ENCODE measurements at regions not wholly inside any gene's neighbourhood (a gene's known extent, or its start where the extent isn't known, plus 50 kb on each side); places are given as distances from the start of the nearest gene placed in this dataset.
A peak's percentile ranks its signal among the peaks of the same experiment; 100 is the strongest.

DNA sequence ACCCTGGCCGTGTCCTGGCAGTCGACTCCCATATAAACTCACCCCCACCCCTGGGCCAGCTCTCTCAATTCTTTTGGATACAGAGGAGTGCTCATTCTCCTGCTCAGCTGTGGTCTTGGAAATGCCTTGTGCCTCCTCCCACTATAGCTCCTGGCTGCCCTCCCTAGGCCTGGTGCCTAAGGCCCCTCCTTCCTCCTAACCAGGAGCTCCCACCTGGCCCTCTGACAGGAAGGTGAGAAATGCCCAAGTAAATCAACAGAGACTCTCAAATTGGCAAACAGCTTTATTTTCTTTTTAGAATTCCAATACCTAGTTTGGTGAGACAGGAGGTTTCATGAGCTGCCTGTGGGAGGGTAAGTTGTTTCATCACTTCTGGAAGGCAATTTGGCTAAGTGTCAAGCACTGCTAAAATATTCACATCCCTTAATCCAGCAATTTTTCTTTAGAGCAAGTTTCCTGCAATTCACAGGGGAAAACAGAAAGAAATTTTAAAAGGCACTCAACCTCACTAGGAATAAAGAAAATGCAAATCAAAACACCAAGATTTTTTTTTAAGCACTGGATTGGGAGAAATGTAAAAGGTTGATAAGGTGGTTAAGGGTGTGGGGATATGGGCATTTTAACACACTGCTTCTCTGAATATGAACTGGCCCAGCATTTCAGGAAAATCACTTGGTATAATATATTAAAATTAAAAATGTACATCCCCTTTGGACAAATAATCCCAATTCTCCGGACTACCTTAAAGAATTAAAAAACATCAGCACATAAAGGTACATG, 209.7 kb upstream of the ARHGAP20 start:
- DNase-seq (ENCODE audit: unreplicated experiment) = peak; percentile 72
- BruUV-seq (replicated peaks) = no TSS peak
- H3K4me1 Mint-ChIP-seq (ENCODE audit: insufficient read depth, unreplicated experiment) = peaks cover 5% of the 10 kb centered on the region
- H3K27me3 Mint-ChIP-seq (ENCODE audit: insufficient read depth, unreplicated experiment) = peaks cover 73% of the 10 kb centered on the region
- TF ChIP-seq, protein P1, sequence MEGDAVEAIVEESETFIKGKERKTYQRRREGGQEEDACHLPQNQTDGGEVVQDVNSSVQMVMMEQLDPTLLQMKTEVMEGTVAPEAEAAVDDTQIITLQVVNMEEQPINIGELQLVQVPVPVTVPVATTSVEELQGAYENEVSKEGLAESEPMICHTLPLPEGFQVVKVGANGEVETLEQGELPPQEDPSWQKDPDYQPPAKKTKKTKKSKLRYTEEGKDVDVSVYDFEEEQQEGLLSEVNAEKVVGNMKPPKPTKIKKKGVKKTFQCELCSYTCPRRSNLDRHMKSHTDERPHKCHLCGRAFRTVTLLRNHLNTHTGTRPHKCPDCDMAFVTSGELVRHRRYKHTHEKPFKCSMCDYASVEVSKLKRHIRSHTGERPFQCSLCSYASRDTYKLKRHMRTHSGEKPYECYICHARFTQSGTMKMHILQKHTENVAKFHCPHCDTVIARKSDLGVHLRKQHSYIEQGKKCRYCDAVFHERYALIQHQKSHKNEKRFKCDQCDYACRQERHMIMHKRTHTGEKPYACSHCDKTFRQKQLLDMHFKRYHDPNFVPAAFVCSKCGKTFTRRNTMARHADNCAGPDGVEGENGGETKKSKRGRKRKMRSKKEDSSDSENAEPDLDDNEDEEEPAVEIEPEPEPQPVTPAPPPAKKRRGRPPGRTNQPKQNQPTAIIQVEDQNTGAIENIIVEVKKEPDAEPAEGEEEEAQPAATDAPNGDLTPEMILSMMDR (IDR thresholded peaks at IDR 0.05; ENCODE audit: unreplicated experiment) = no peak
- H3K36me3 Mint-ChIP-seq (ENCODE audit: insufficient read depth, unreplicated experiment) = peaks cover 11% of the 10 kb centered on the region
- no peak overlapping the region for H3K27ac Mint-ChIP-seq (ENCODE audit: low read depth, unreplicated experiment)
- intact Hi-C loops (cut with micrococcal nuclease) = no loop called here
- H3K9me3 Mint-ChIP-seq (ENCODE audit: unreplicated experiment) = no peaks in the 10 kb centered on the region
- no peak overlapping the region for H3K4me3 Mint-ChIP-seq (ENCODE audit: unreplicated experiment)
- ChIA-PET CTCF (no interaction called here), POLR2A (interaction anchor here (0.9 kb wide), 1 partner anchor 50 kb away, joined by 4 read pairs; no protein-coding TSS in a partner anchor)

DNA sequence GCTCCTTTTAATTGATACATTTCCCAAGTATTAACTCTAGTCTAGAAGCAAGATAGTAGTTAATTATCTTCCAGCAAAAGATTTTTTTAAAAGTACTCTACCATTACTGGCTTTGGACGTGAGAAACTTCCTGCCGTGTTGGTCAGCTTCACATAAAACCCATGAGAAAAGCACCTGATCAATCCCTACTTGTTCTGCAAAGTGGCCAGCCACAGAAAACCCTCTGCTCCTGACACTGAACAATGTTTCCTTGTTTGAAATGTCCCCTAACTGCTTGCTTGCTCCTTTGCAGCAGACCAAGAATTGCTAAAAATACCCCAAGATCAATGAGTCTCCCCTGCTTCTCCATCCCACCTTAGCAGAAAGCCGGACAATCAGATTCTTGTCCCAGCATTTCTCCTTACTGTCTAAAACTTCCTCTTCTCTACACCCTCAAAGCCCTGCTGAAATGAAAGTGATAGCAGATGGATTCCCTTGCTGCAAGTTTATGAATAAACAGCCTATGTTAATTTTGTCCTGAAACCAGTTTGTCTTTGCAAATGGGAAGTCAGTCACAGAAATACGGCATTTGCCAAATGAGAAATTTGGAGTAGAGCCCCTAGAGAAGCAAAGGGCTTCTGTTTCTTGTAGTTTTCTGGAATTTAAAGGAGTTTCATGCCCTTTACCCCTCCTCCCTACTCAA, 207.1 kb upstream of the ARHGAP20 start:
- CTCF ChIA-PET = interaction anchor here (0.5 to 0.7 kb wide), 3 partner anchors 21 to 424 kb away, joined by 3 read pairs; no protein-coding TSS in a partner anchor
- TF ChIP-seq, protein P1 (IDR thresholded peaks at IDR 0.05; ENCODE audit: unreplicated experiment) = no peak
- Mint-ChIP-seq H3K27ac (ENCODE audit: low read depth, unreplicated experiment) (no peak overlapping the region), H3K4me3 (ENCODE audit: unreplicated experiment) (no peak overlapping the region), H3K9me3 (ENCODE audit: unreplicated experiment) (no peaks in the 10 kb centered on the region), H3K4me1 (ENCODE audit: insufficient read depth, unreplicated experiment) (peaks cover 5% of the 10 kb centered on the region), H3K36me3 (ENCODE audit: insufficient read depth, unreplicated experiment) (no peaks in the 10 kb centered on the region), H3K27me3 (ENCODE audit: insufficient read depth, unreplicated experiment) (peaks cover 48% of the 10 kb centered on the region)
- POLR2A ChIA-PET = interaction anchor here (1.7 kb wide), 1 partner anchor 39 kb away, joined by 4 read pairs; no protein-coding TSS in a partner anchor
- no peak for DNase-seq (ENCODE audit: unreplicated experiment)
- no TSS peak for BruUV-seq (replicated peaks)
- intact Hi-C loops (cut with micrococcal nuclease) = no loop called here

DNA sequence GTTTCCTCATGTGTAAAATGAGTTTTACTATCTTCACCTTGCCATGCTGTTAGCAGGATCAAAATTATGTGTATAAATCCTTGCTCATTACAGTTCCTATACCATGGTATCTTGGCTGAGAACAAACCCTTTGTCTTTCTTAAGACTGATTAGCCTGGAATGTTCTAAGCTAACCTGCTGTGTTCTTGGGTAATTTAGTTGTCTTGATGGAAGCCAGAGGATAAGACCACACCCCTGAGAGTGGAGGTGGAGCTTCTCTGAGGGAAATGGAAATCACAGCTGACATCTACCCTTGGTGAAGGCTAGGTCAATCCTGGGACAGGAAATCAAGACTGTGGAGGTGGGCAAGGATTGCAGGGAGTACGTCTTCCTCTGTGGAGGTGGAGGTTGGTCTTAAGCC, 206.1 kb upstream of the ARHGAP20 start:
- intact Hi-C loops (cut with micrococcal nuclease) = no loop called here
- no peak overlapping the region for H3K4me3 Mint-ChIP-seq (ENCODE audit: unreplicated experiment)
- no peak overlapping the region for H3K27ac Mint-ChIP-seq (ENCODE audit: low read depth, unreplicated experiment)
- TF ChIP-seq, protein P1 (IDR thresholded peaks at IDR 0.05; ENCODE audit: unreplicated experiment) = no peak
- DNase-seq (ENCODE audit: unreplicated experiment) = no peak
- no peaks in the 10 kb centered on the region for H3K9me3 Mint-ChIP-seq (ENCODE audit: unreplicated experiment)
- H3K4me1 Mint-ChIP-seq (ENCODE audit: insufficient read depth, unreplicated experiment) = peaks cover 5% of the 10 kb centered on the region
- ChIA-PET POLR2A (interaction anchor here (1.7 kb wide), 1 partner anchor 38 kb away, joined by 4 read pairs; no protein-coding TSS in a partner anchor), CTCF (interaction anchor here (0.5 to 0.7 kb wide), 3 partner anchors 126 to 425 kb away, joined by 3 read pairs; no protein-coding TSS in a partner anchor)
- no peaks in the 10 kb centered on the region for H3K36me3 Mint-ChIP-seq (ENCODE audit: insufficient read depth, unreplicated experiment)
- no TSS peak for BruUV-seq (replicated peaks)
- H3K27me3 Mint-ChIP-seq (ENCODE audit: insufficient read depth, unreplicated experiment) = peaks cover 43% of the 10 kb centered on the region

DNA sequence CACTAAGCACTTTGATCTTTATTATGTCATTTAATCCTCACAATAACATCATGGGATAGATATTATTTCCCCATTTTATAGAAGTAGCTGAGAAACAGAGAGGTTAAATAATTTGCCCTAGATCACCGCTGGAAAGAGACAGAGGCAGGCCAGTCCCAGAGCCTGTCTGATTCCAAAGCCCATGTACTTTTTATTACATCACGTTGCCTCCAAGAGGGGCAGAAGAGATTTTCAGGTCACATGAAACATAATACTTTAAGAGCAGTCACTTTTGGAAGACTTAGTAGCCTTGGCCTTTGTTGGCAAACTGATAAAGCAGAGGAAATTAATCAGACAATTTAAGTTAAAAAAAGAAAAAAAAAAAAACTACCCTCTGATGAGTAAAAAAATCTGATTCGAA, 200.2 kb upstream of the ARHGAP20 start:
- intact Hi-C loops (cut with micrococcal nuclease) = no loop called here
- ChIA-PET POLR2A (interaction anchor here (0.6 to 0.7 kb wide), 2 partner anchors 38 to 1382 kb away, joined by 3 read pairs; no protein-coding TSS in a partner anchor), CTCF (no interaction called here)
- Mint-ChIP-seq H3K36me3 (ENCODE audit: insufficient read depth, unreplicated experiment) (no peaks in the 10 kb centered on the region), H3K27ac (ENCODE audit: low read depth, unreplicated experiment) (no peak overlapping the region), H3K4me1 (ENCODE audit: insufficient read depth, unreplicated experiment) (peaks cover 9% of the 10 kb centered on the region), H3K9me3 (ENCODE audit: unreplicated experiment) (no peaks in the 10 kb centered on the region), H3K27me3 (ENCODE audit: insufficient read depth, unreplicated experiment) (peaks cover 33% of the 10 kb centered on the region), H3K4me3 (ENCODE audit: unreplicated experiment) (no peak overlapping the region)
- BruUV-seq (replicated peaks) = no TSS peak
- DNase-seq (ENCODE audit: unreplicated experiment) = no peak
- TF ChIP-seq, protein P1 (IDR thresholded peaks at IDR 0.05; ENCODE audit: unreplicated experiment) = no peak
